H9 (cell line): ENCODE measurements at regions not wholly inside any gene's neighbourhood (a gene's known extent, or its start where the extent isn't known, plus 50 kb on each side); places are given as distances from the start of the nearest gene placed in this dataset.

Experiments
- DNase-seq: peaks from one replicate; pipeline ENCODE4 v3.0.0-alpha.2; 2017
- H2AFZ ChIP-seq: one replicate; pipeline ENCODE4 v1.6.1; 2013; ENCODE audit warnings: mild to moderate bottlenecking, low read length, control low read depth, moderate library complexity
- H2AK5ac ChIP-seq: 2 replicates; pipeline ENCODE4 v1.6.1; 2013; ENCODE audit warnings: low read length, control low read depth, mixed read lengths; ENCODE audit not compliant: insufficient read length
- H2BK120ac ChIP-seq: one replicate; pipeline ENCODE4 v1.6.1; 2013; ENCODE audit warnings: low read depth, mild to moderate bottlenecking, low read length, control low read depth, inconsistent platforms; ENCODE audit not compliant: poor library complexity, severe bottlenecking
- H2BK12ac ChIP-seq: 2 replicates; pipeline ENCODE4 v1.6.1; 2013; ENCODE audit warnings: low read length, control low read depth, mixed read lengths, low read depth; ENCODE audit not compliant: insufficient read length
- H2BK15ac ChIP-seq: 2 replicates; pipeline ENCODE4 v1.6.1; 2013; ENCODE audit warnings: low read depth, low read length, control low read depth
- H2BK20ac ChIP-seq: one replicate; pipeline ENCODE4 v1.6.1; 2013; ENCODE audit warnings: low read depth, mild to moderate bottlenecking, low read length, control low read depth, inconsistent platforms; ENCODE audit not compliant: poor library complexity, severe bottlenecking
- H2BK5ac ChIP-seq: 2 replicates; pipeline ENCODE4 v1.6.1; 2013; ENCODE audit warnings: low read length, control low read depth, mixed read lengths; ENCODE audit not compliant: insufficient read length
- H3K14ac ChIP-seq: 2 replicates; pipeline ENCODE4 v1.6.1; 2013; ENCODE audit warnings: low read length, control low read depth; ENCODE audit not compliant: insufficient read depth
- H3K18ac ChIP-seq: 2 replicates; pipeline ENCODE4 v1.6.1; 2013; ENCODE audit warnings: low read depth, mild to moderate bottlenecking, mixed read lengths, low read length, control low read depth; ENCODE audit not compliant: insufficient read length
- H3K23ac ChIP-seq: 2 replicates; pipeline ENCODE4 v1.6.1; 2013; ENCODE audit warnings: low read length, control low read depth, mixed read lengths, low read depth; ENCODE audit not compliant: insufficient read length
- H3K23me2 ChIP-seq: 2 replicates; pipeline ENCODE4 v1.6.1; 2013; ENCODE audit warnings: low read depth, mild to moderate bottlenecking, mixed read lengths, low read length, control low read depth; ENCODE audit not compliant: insufficient read length, poor library complexity, severe bottlenecking
- H3K27ac ChIP-seq: 2 replicates; pipeline ENCODE4 v1.5.1; 2013; ENCODE audit warnings: low read length, control low read depth, mixed read lengths, low read depth; ENCODE audit not compliant: insufficient read length
- H3K27me3 ChIP-seq: 2 replicates; pipeline ENCODE4 v1.6.1; 2013; ENCODE audit warnings: low read length, control low read depth, inconsistent platforms; ENCODE audit not compliant: insufficient read depth
- H3K4ac ChIP-seq: 2 replicates; pipeline ENCODE4 v1.6.1; 2013; ENCODE audit warnings: low read depth, mild to moderate bottlenecking, control low read depth, inconsistent platforms, low read length, moderate library complexity
- H3K4me1 ChIP-seq: 2 replicates; pipeline ENCODE4 v1.6.1; 2013; ENCODE audit warnings: low read length, control low read depth, inconsistent platforms; ENCODE audit not compliant: insufficient read depth
- H3K4me2 ChIP-seq: 2 replicates; pipeline ENCODE4 v1.6.1; 2013; ENCODE audit warnings: low read length, control low read depth, mixed read lengths; ENCODE audit not compliant: insufficient read length, insufficient read depth
- H3K56ac ChIP-seq: 2 replicates; pipeline ENCODE4 v1.6.1; 2013; ENCODE audit warnings: low read depth, mild to moderate bottlenecking, mixed read lengths, low read length, control low read depth; ENCODE audit not compliant: insufficient read length
- H3K79me1 ChIP-seq: 2 replicates; pipeline ENCODE4 v1.6.1; 2013; ENCODE audit warnings: low read depth, mild to moderate bottlenecking, moderate library complexity, low read length, control low read depth, inconsistent platforms; ENCODE audit not compliant: insufficient read depth, poor library complexity, severe bottlenecking
- H3K79me2 ChIP-seq: 2 replicates; pipeline ENCODE4 v1.6.1; 2013; ENCODE audit warnings: low read length, control low read depth, inconsistent platforms; ENCODE audit not compliant: insufficient read depth
- H3K9ac ChIP-seq: 2 replicates; pipeline ENCODE4 v1.6.1; 2013; ENCODE audit warnings: low read length, control low read depth, mixed read lengths; ENCODE audit not compliant: insufficient read length; ENCODE audit errors: extremely low read depth
- H3K9me3 ChIP-seq: one replicate; pipeline ENCODE4 v1.6.1; 2013; ENCODE audit warnings: low read depth, low read length, inconsistent platforms; ENCODE audit not compliant: control insufficient read depth
- H3T11ph ChIP-seq: one replicate; pipeline ENCODE4 v1.6.1; 2013; ENCODE audit warnings: mild to moderate bottlenecking, low read length, control low read depth, inconsistent platforms
- H4K20me1 ChIP-seq: one replicate; pipeline ENCODE4 v1.6.1; 2013; ENCODE audit not compliant: control insufficient read depth, insufficient read length, insufficient read depth
- H4K5ac ChIP-seq: 2 replicates; pipeline ENCODE4 v1.6.1; 2013; ENCODE audit warnings: low read depth, mild to moderate bottlenecking, mixed read lengths, low read length, control low read depth; ENCODE audit not compliant: insufficient read length
- H4K8ac ChIP-seq: replicated peaks from 2 replicates; pipeline ENCODE4 v1.6.1; 2013; ENCODE audit warnings: low read length, control low read depth, mixed read lengths, low read depth; ENCODE audit not compliant: insufficient read length
- H4K91ac ChIP-seq: 2 replicates; pipeline ENCODE4 v1.6.1; 2013; ENCODE audit warnings: low read depth, mild to moderate bottlenecking, moderate library complexity, mixed read lengths, low read length, control low read depth; ENCODE audit not compliant: insufficient read length
- H3K27ac Mint-ChIP-seq, 3 experiments: 2 replicates in 2 of 3; 3 replicates in 1 of 3; pipeline ENCODE4 v1.8.0; 2020 to 2021; ENCODE audit warnings: mixed read lengths in 3 of 3, mild to moderate bottlenecking in 1 of 3, moderate library complexity in 1 of 3
- H3K27me3 Mint-ChIP-seq: 2 replicates; pipeline ENCODE4 v1.8.0; 2021; ENCODE audit warnings: low read depth, mild to moderate bottlenecking, moderate library complexity, mixed read lengths
- H3K36me3 Mint-ChIP-seq, 3 experiments: 2 replicates in 2 of 3; 3 replicates in 1 of 3; pipeline ENCODE4 v1.8.0; 2020 to 2021; ENCODE audit warnings: low read depth in 3 of 3, mixed read lengths in 3 of 3; ENCODE audit not compliant: insufficient read depth in 1 of 3
- H3K4me1 Mint-ChIP-seq, 2 experiments: 2 replicates each; pipeline ENCODE4 v1.8.0; 2020; ENCODE audit warnings: mixed read lengths in 2 of 2
- H3K4me3 Mint-ChIP-seq, 2 experiments: 2 replicates in 1 of 2; 3 replicates in 1 of 2; pipeline ENCODE4 v1.8.0; 2020 to 2021; ENCODE audit warnings: mild to moderate bottlenecking in 2 of 2, mixed read lengths in 2 of 2, moderate library complexity in 1 of 2
- H3K9me3 Mint-ChIP-seq, 2 experiments: 2 replicates in 1 of 2; 3 replicates in 1 of 2; pipeline ENCODE4 v1.8.0; 2020; ENCODE audit warnings: mild to moderate bottlenecking in 2 of 2, mixed read lengths in 2 of 2, moderate library complexity in 1 of 2
- whole genome bisulfite sequencing: extraction: QIAGEN DNeasy Blood & Tissue Kit; methylation state at CpG from one replicate; pipeline ENCODE4 v1.1.7; 2013; ENCODE audit warnings: missing lambda C conversion rate, low lambda C conversion rate, mixed read lengths; ENCODE audit not compliant: insufficient read length; ENCODE audit errors: extremely low coverage; 5-methylcytosine and 5-hydroxymethylcytosine counted together
- TF ChIP-seq, protein P1 (sequence below): fragments of 200-600 bp; sonication (generic); conservative IDR thresholded peaks from 3 replicates; pipeline ENCODE4 v1.8.0; 2021; ENCODE audit warnings: antibody characterized with exemption, mild to moderate bottlenecking

- Histone ChIP-seq H3K27me3 (no peaks in the 10 kb centered on the region), H2AK5ac (no peak overlapping the region), H4K20me1 (no peaks in the 10 kb centered on the region), H4K91ac (no peak overlapping the region), H3K4me2 (no peak overlapping the region), H2AFZ (no peak overlapping the region), H2BK15ac (no peak overlapping the region), H3K79me2 (no peaks in the 10 kb centered on the region), H3K23ac (no peak overlapping the region), H4K5ac (no peak overlapping the region), H3K9me3 (no peaks in the 10 kb centered on the region), H2BK120ac (no peak overlapping the region), H3K56ac (no peak overlapping the region), H3K14ac (no peak overlapping the region), H2BK5ac (no peak overlapping the region), H3K9ac (no peak overlapping the region), H3T11ph (no peak overlapping the region), H3K27ac (no peak overlapping the region), H3K18ac (no peak overlapping the region), H2BK12ac (no peak overlapping the region), H3K79me1 (no peaks in the 10 kb centered on the region), H3K4ac (no peak overlapping the region), H2BK20ac (no peak overlapping the region), H4K8ac (no peak overlapping the region), H3K4me1 (peaks cover 21% of the 10 kb centered on the region; the same call in 1 of the 2 replicates), H3K23me2 (no peaks in the 10 kb centered on the region)
- peaks cover 58 to 59% of the 10 kb centered on the region in 2 experiments for H3K4me1 Mint-ChIP-seq
- no peaks in the 10 kb centered on the region for H3K36me3 Mint-ChIP-seq
- no CpG with 5 or more reads among the region's 6 CpGs for WGBS
- peak overlapping the region in 1 of 3 experiments; percentile 93; a peak in 3 of 7 replicates for H3K27ac Mint-ChIP-seq
- no peak for DNase-seq
- TF ChIP-seq, protein P1, sequence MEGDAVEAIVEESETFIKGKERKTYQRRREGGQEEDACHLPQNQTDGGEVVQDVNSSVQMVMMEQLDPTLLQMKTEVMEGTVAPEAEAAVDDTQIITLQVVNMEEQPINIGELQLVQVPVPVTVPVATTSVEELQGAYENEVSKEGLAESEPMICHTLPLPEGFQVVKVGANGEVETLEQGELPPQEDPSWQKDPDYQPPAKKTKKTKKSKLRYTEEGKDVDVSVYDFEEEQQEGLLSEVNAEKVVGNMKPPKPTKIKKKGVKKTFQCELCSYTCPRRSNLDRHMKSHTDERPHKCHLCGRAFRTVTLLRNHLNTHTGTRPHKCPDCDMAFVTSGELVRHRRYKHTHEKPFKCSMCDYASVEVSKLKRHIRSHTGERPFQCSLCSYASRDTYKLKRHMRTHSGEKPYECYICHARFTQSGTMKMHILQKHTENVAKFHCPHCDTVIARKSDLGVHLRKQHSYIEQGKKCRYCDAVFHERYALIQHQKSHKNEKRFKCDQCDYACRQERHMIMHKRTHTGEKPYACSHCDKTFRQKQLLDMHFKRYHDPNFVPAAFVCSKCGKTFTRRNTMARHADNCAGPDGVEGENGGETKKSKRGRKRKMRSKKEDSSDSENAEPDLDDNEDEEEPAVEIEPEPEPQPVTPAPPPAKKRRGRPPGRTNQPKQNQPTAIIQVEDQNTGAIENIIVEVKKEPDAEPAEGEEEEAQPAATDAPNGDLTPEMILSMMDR, result no peak
- no peak overlapping the region for H3K4me3 Mint-ChIP-seq
- peaks cover 2% of the 10 kb centered on the region for H3K27me3 Mint-ChIP-seq
- H3K9me3 Mint-ChIP-seq, result no peaks in the 10 kb centered on the region
Observed at GRCh38 chr3:86178095-86178494, 812.9 kb downstream of the VGLL3 start.
